WTC11 (cell line): ENCODE measurements at regions not wholly inside any gene's neighbourhood (a gene's known extent, or its start where the extent isn't known, plus 50 kb on each side); places are given as distances from the start of the nearest gene placed in this dataset.
A peak's percentile ranks its signal among the peaks of the same experiment; 100 is the strongest.

ENCODE experiments used
- ATAC-seq: fragments of 200-7000 bp; cut with Tn5 transposase; 2 replicates; pipeline ENCODE4 v1.10.0; 2021; ENCODE audit warnings: mild to moderate bottlenecking, moderate library complexity
- CTCF ChIA-PET: fragments of 300-600 bp; sonication (Branson Sonifier 250); formaldehyde crosslinking; loops from one replicate; lab custom pipeline; 2021; ENCODE audit warnings: antibody characterized with exemption; lab: Charles Lee
- POLR2A ChIA-PET: fragments of 350-600 bp; sonication (Branson Sonifier 250); formaldehyde crosslinking; loops from one replicate; lab custom pipeline; 2021; ENCODE audit warnings: antibody characterized with exemption; lab: Charles Lee
- DNase-seq: peaks from one replicate; pipeline ENCODE4 v3.0.0; 2021; ENCODE audit warnings: low spot score
- H3K27ac Mint-ChIP-seq: 2 replicates; pipeline ENCODE4 v1.8.0; 2021; ENCODE audit warnings: mixed read lengths
- H3K27me3 Mint-ChIP-seq: 2 replicates; pipeline ENCODE4 v1.8.0; 2021; ENCODE audit warnings: low read depth, mild to moderate bottlenecking, moderate library complexity, mixed read lengths
- H3K36me3 Mint-ChIP-seq: 2 replicates; pipeline ENCODE4 v1.8.0; 2021; ENCODE audit warnings: mixed read lengths
- H3K4me1 Mint-ChIP-seq: 2 replicates; pipeline ENCODE4 v1.8.0; 2022; ENCODE audit warnings: mixed read lengths
- H3K4me3 Mint-ChIP-seq: 2 replicates; pipeline ENCODE4 v1.8.0; 2021; ENCODE audit warnings: mild to moderate bottlenecking, moderate library complexity, mixed read lengths
- H3K9me3 Mint-ChIP-seq: 2 replicates; pipeline ENCODE4 v1.8.0; 2021; ENCODE audit warnings: mixed read lengths
- AFF4 ChIP-seq: sonication (generic); formaldehyde crosslinking; IDR thresholded peaks from 2 replicates; pipeline ENCODE4 v1.8.1; 2023; ENCODE audit warnings: mild to moderate bottlenecking, missing genetic modification reagents, borderline replicate concordance
- CREB1 ChIP-seq: sonication (generic); formaldehyde crosslinking; IDR thresholded peaks from 2 replicates; pipeline ENCODE4 v1.8.0; 2023; ENCODE audit warnings: mild to moderate bottlenecking, missing genetic modification reagents
- ESRRA ChIP-seq: sonication (generic); formaldehyde crosslinking; IDR thresholded peaks from 2 replicates; pipeline ENCODE4 v1.8.1; 2022; ENCODE audit warnings: mild to moderate bottlenecking, missing genetic modification reagents, borderline replicate concordance
- FOXJ3 ChIP-seq: sonication (generic); formaldehyde crosslinking; IDR thresholded peaks from 2 replicates; pipeline ENCODE4 v1.9.0; 2021; ENCODE audit warnings: missing genetic modification reagents, mild to moderate bottlenecking, borderline replicate concordance
- FOXK1 ChIP-seq: sonication (generic); formaldehyde crosslinking; IDR thresholded peaks from 2 replicates; pipeline ENCODE4 v1.8.0; 2022; ENCODE audit warnings: mild to moderate bottlenecking, moderate library complexity, missing genetic modification reagents
- GRHL2 ChIP-seq: fragments of 250-450 bp; sonication (Bioruptor Pico); IDR thresholded peaks from 2 replicates; pipeline ENCODE4 v1.8.0; 2022; ENCODE audit warnings: mild to moderate bottlenecking, moderate library complexity; ENCODE audit not compliant: insufficient replicate concordance, severe bottlenecking
- JAZF1 ChIP-seq: fragments of 250-450 bp; sonication (Bioruptor Pico); IDR thresholded peaks from 2 replicates; pipeline ENCODE4 v1.9.0; 2021; ENCODE audit warnings: moderate library complexity, mild to moderate bottlenecking, inconsistent platforms
- NFYB ChIP-seq: sonication (generic); formaldehyde crosslinking; conservative IDR thresholded peaks from 2 replicates; pipeline ENCODE4 v1.8.0; 2022; ENCODE audit warnings: low read depth, missing genetic modification reagents
- NR2C2 ChIP-seq: sonication (generic); formaldehyde crosslinking; IDR thresholded peaks from 2 replicates; pipeline ENCODE4 v1.8.0; 2022; ENCODE audit warnings: mild to moderate bottlenecking, missing genetic modification reagents
- PRRX2 ChIP-seq: fragments of 250-450 bp; sonication (Bioruptor Pico); IDR thresholded peaks from 2 replicates; pipeline ENCODE4 v1.8.0; 2021; ENCODE audit warnings: mild to moderate bottlenecking
- SMAD4 ChIP-seq: sonication (generic); formaldehyde crosslinking; IDR thresholded peaks from 2 replicates; pipeline ENCODE4 v1.8.0; 2022; ENCODE audit warnings: mild to moderate bottlenecking, missing genetic modification reagents
- SOX15 ChIP-seq: fragments of 250-450 bp; sonication (Bioruptor Pico); IDR thresholded peaks from 2 replicates; pipeline ENCODE4 v1.9.0; 2021; ENCODE audit warnings: mild to moderate bottlenecking
- TP53 ChIP-seq: sonication (generic); formaldehyde crosslinking; IDR thresholded peaks from 2 replicates; pipeline ENCODE4 v1.8.1; 2023; ENCODE audit warnings: mild to moderate bottlenecking, missing genetic modification reagents
- ZBTB21 ChIP-seq: sonication (generic); formaldehyde crosslinking; IDR thresholded peaks from 2 replicates; pipeline ENCODE4 v1.8.1; 2023; ENCODE audit warnings: mild to moderate bottlenecking, missing genetic modification reagents, borderline replicate concordance
- ZBTB43 ChIP-seq: sonication (generic); formaldehyde crosslinking; IDR thresholded peaks from 2 replicates; pipeline ENCODE4 v1.8.1; 2023; ENCODE audit warnings: mild to moderate bottlenecking, missing genetic modification reagents
- ZMAT4 ChIP-seq: fragments of 250-450 bp; sonication (Bioruptor Pico); IDR thresholded peaks from 2 replicates; pipeline ENCODE4 v1.9.0; 2021; ENCODE audit warnings: mild to moderate bottlenecking
- ZNF138 ChIP-seq: sonication (generic); formaldehyde crosslinking; conservative IDR thresholded peaks from 2 replicates; pipeline ENCODE4 v1.8.1; 2022; ENCODE audit warnings: mild to moderate bottlenecking, moderate library complexity, missing genetic modification reagents
- ZNF317 ChIP-seq: sonication (generic); formaldehyde crosslinking; IDR thresholded peaks from 2 replicates; pipeline ENCODE4 v1.8.1; 2023; ENCODE audit warnings: low read depth, mild to moderate bottlenecking, moderate library complexity, missing genetic modification reagents, borderline replicate concordance
- ZNF416 ChIP-seq: fragments of 250-450 bp; sonication (Bioruptor Pico); IDR thresholded peaks from 2 replicates; pipeline ENCODE4 v1.9.0; 2021; ENCODE audit warnings: mild to moderate bottlenecking, inconsistent platforms
- TF ChIP-seq, protein P1 (sequence below): sonication (generic); formaldehyde crosslinking; IDR thresholded peaks from 2 replicates; pipeline ENCODE4 v1.8.0; 2022; ENCODE audit warnings: mild to moderate bottlenecking, missing genetic modification reagents
- TF ChIP-seq, protein P2 (sequence below): sonication (generic); formaldehyde crosslinking; IDR thresholded peaks from 2 replicates; pipeline ENCODE4 v1.8.0; 2023; ENCODE audit warnings: mild to moderate bottlenecking, missing genetic modification reagents
- TF ChIP-seq, protein P3 (sequence below): sonication (generic); formaldehyde crosslinking; IDR thresholded peaks from 2 replicates; pipeline ENCODE4 v1.8.1; 2022; ENCODE audit warnings: low read depth, mild to moderate bottlenecking, moderate library complexity, missing genetic modification reagents, borderline replicate concordance

DNA sequence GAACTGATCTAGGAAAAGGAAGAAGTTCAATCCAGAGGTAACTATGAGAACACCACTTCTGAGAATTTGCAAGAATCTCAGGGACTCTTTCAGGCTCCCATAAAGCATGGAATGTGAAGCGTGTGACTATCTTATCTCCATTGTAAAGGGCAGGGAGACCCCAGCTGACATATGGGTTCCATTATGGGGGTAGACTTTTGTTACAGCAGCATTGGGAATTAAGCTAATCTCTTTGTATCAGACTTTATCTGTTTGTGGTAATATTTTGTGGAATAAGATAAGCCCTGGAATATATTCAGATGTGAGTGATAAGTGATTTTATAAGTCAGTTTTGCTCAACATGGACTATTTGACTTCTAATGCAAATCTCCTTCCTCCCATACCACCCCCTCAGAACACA, 468.3 kb downstream of the MEIS1 start:
- peak; percentile 30; the same call in 1 of the 2 replicates for ATAC-seq
- H3K4me3 Mint-ChIP-seq, result no peak overlapping the region
- POLR2A ChIA-PET, result no interaction called here
- TF ChIP-seq GRHL2 (CRISPR knock-in tag), result no peak
- no peak for TF ChIP-seq SOX15
- no peak for TF ChIP-seq TP53
- no peak for TF ChIP-seq SMAD4 (CRISPR knock-in tag)
- no peak for TF ChIP-seq NR2C2
- no peak for TF ChIP-seq FOXK1 (CRISPR knock-in tag)
- no peak for TF ChIP-seq ZBTB43 (CRISPR knock-in tag)
- no peak for TF ChIP-seq JAZF1
- TF ChIP-seq, all 79 proteins: peak for 0
- CTCF ChIA-PET, result no interaction called here
- DNase-seq, result no peak
- Mint-ChIP-seq H3K9me3 (no peaks in the 10 kb centered on the region), H3K27me3 (no peaks in the 10 kb centered on the region; the same call in 1 of the 2 replicates), H3K36me3 (no peaks in the 10 kb centered on the region), H3K27ac (no peak overlapping the region), H3K4me1 (peaks cover 11% of the 10 kb centered on the region)

DNA sequence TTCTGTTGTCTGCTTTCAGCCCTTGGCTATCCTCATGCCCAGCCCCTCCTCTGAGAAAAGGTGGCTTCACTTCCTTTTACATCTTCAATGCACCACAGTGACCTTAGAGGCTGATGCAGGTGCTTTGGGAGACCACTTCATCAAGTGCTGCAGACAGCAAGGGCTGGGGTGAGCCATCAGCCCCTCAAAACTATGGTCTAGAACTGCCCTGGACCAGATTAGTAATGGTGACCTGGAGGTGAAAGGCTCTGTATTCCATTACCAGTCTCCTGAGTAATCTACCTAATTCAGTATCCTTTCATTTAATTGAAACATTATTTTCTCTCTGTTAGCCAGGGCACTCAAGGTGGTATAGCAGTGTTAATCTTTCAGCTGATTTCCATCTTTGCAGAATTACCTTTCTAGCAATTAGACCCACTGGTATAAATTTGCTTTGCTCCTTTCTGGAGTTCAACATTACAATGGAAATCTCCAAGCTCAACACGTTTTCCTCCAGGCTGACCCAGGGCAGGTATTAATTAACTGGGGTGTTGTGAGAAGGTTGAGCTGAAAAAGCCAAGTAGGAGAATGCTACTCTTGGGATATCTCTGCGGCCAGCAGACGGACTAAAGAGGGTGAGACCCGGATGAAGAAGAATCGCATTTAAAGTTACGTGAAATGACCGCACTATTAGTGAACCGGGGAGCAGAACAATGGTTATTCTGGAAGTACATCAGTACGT, 469.0 kb downstream of the MEIS1 start:
- DNase-seq (no peak), ATAC-seq (no peak)
- H3K36me3 Mint-ChIP-seq, result no peaks in the 10 kb centered on the region
- H3K4me1 Mint-ChIP-seq, result peaks cover 11% of the 10 kb centered on the region
- no peaks in the 10 kb centered on the region; the same call in 1 of the 2 replicates for H3K27me3 Mint-ChIP-seq
- no peak overlapping the region for H3K4me3 Mint-ChIP-seq
- no peaks in the 10 kb centered on the region for H3K9me3 Mint-ChIP-seq
- ChIA-PET POLR2A (no interaction called here), CTCF (no interaction called here)
- no peak for TF ChIP-seq ZBTB43 (CRISPR knock-in tag)
- TF ChIP-seq PRRX2 (CRISPR knock-in tag), result no peak
- TF ChIP-seq ZBTB21 (CRISPR knock-in tag), result no peak
- no peak for TF ChIP-seq AFF4
- TF ChIP-seq FOXJ3, result no peak
- no peak for TF ChIP-seq CREB1 (CRISPR knock-in tag)
- TF ChIP-seq, protein P1, sequence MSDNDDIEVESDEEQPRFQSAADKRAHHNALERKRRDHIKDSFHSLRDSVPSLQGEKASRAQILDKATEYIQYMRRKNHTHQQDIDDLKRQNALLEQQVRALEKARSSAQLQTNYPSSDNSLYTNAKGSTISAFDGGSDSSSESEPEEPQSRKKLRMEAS, result no peak
- no peak for TF ChIP-seq NR2C2
- TF ChIP-seq ZNF416 (CRISPR knock-in tag), result no peak
- TF ChIP-seq, protein P2, sequence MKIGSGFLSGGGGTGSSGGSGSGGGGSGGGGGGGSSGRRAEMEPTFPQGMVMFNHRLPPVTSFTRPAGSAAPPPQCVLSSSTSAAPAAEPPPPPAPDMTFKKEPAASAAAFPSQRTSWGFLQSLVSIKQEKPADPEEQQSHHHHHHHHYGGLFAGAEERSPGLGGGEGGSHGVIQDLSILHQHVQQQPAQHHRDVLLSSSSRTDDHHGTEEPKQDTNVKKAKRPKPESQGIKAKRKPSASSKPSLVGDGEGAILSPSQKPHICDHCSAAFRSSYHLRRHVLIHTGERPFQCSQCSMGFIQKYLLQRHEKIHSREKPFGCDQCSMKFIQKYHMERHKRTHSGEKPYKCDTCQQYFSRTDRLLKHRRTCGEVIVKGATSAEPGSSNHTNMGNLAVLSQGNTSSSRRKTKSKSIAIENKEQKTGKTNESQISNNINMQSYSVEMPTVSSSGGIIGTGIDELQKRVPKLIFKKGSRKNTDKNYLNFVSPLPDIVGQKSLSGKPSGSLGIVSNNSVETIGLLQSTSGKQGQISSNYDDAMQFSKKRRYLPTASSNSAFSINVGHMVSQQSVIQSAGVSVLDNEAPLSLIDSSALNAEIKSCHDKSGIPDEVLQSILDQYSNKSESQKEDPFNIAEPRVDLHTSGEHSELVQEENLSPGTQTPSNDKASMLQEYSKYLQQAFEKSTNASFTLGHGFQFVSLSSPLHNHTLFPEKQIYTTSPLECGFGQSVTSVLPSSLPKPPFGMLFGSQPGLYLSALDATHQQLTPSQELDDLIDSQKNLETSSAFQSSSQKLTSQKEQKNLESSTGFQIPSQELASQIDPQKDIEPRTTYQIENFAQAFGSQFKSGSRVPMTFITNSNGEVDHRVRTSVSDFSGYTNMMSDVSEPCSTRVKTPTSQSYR (CRISPR knock-in tag), result no peak
- no peak for TF ChIP-seq ZNF138 (CRISPR knock-in tag)
- TF ChIP-seq NFYB (CRISPR knock-in tag), result no peak
- TF ChIP-seq, protein P3, sequence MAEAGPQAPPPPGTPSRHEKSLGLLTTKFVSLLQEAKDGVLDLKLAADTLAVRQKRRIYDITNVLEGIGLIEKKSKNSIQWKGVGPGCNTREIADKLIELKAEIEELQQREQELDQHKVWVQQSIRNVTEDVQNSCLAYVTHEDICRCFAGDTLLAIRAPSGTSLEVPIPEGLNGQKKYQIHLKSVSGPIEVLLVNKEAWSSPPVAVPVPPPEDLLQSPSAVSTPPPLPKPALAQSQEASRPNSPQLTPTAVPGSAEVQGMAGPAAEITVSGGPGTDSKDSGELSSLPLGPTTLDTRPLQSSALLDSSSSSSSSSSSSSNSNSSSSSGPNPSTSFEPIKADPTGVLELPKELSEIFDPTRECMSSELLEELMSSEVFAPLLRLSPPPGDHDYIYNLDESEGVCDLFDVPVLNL (CRISPR knock-in tag), result no peak
- no peak for TF ChIP-seq ESRRA (CRISPR knock-in tag)
- no peak for TF ChIP-seq ZMAT4
- no peak for TF ChIP-seq ZNF317 (CRISPR knock-in tag)
- H3K27ac Mint-ChIP-seq, result no peak overlapping the region
